AG09309 (cell line): ENCODE measurements at regions not wholly inside any gene's neighbourhood (a gene's known extent, or its start where the extent isn't known, plus 50 kb on each side); places are given as distances from the start of the nearest gene placed in this dataset.

Experiments
- DNase-seq: peaks from one replicate; pipeline ENCODE4 v3.0.0-alpha.2; 2010; ENCODE audit warnings: low read depth
- H3K4me3 ChIP-seq: 2 replicates; pipeline ENCODE4 v1.5.1; 2011; ENCODE audit warnings: mild to moderate bottlenecking, low read depth, low read length, moderate library complexity; ENCODE audit not compliant: control insufficient read depth
- CTCF ChIP-seq: IDR thresholded peaks from 2 replicates; pipeline ENCODE4 v1.5.1; 2011; ENCODE audit warnings: mild to moderate bottlenecking, low read depth, low read length, inconsistent platforms; ENCODE audit not compliant: insufficient read depth, control insufficient read depth; ENCODE audit errors: missing control alignments

- H3K4me3 ChIP-seq: no peak overlapping the region
- no peak for TF ChIP-seq CTCF
- DNase-seq: no peak
Observed at GRCh38 chr5:167332309-167332708, 959.1 kb upstream of the WWC1 start.

- DNase-seq: no peak
- no peak overlapping the region for H3K4me3 ChIP-seq
- no peak for TF ChIP-seq CTCF
Observed at GRCh38 chr5:167336161-167336560, 955.3 kb upstream of the WWC1 start.

- no peak for DNase-seq
- H3K4me3 ChIP-seq: no peak overlapping the region
- no peak for TF ChIP-seq CTCF
Observed at GRCh38 chr5:167339205-167339604, 952.2 kb upstream of the WWC1 start.

- DNase-seq: no peak
- no peak for TF ChIP-seq CTCF
- H3K4me3 ChIP-seq: no peak overlapping the region
Observed at GRCh38 chr5:167346461-167346860, 945.0 kb upstream of the WWC1 start.

GRCh38 chr5:167348251-167348926 is 943.1 kb upstream of the WWC1 start:
- no peak overlapping the region for H3K4me3 ChIP-seq
- no peak for TF ChIP-seq CTCF
- no peak for DNase-seq

GRCh38 chr5:167348980-167349379 is 942.5 kb upstream of the WWC1 start:
- TF ChIP-seq CTCF: no peak
- no peak for DNase-seq
- no peak overlapping the region for H3K4me3 ChIP-seq
